ENCODE measurements at regions not wholly inside any gene's neighbourhood (a gene's known extent, or its start where the extent isn't known, plus 50 kb on each side); places are given as distances from the start of the nearest gene placed in this dataset.

DNA sequence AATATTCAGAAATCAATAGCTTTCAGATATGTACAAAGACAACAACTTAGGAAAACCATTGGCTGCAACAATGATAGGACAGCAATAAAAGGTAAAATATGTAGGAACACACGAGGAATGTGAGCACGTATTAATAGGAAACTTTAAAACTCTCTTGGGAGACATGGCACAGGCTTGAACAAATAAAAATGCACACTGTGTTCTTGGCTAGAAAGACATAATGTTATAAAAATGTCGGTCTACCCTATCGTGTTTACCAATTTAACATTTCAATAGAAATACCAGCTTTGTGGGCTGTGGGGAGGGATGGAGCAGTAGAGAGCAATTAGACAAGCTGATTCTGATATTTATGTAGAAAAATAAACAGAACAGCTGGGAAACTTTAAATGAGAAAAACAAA lies 69.0 kb upstream of the FAM9B start:
- no peak overlapping the region for H3K27ac Mint-ChIP-seq
- intact Hi-C loops (cut with micrococcal nuclease) = no loop called here
- H3K4me1 Mint-ChIP-seq = peaks cover 3% of the 10 kb centered on the region
- no peak overlapping the region for H3K4me3 Mint-ChIP-seq
- no peaks in the 10 kb centered on the region for H3K9me3 Mint-ChIP-seq
- POLR2A ChIA-PET = no interaction called here
- no peaks in the 10 kb centered on the region for H3K36me3 Mint-ChIP-seq (ENCODE audit: low read depth)
- H3K27me3 Mint-ChIP-seq = no peaks in the 10 kb centered on the region
- ATAC-seq (ENCODE audit: low read depth) (no peak), DNase-seq (no peak)
- CTCF ChIA-PET = no interaction called here
- TF ChIP-seq, protein P1, sequence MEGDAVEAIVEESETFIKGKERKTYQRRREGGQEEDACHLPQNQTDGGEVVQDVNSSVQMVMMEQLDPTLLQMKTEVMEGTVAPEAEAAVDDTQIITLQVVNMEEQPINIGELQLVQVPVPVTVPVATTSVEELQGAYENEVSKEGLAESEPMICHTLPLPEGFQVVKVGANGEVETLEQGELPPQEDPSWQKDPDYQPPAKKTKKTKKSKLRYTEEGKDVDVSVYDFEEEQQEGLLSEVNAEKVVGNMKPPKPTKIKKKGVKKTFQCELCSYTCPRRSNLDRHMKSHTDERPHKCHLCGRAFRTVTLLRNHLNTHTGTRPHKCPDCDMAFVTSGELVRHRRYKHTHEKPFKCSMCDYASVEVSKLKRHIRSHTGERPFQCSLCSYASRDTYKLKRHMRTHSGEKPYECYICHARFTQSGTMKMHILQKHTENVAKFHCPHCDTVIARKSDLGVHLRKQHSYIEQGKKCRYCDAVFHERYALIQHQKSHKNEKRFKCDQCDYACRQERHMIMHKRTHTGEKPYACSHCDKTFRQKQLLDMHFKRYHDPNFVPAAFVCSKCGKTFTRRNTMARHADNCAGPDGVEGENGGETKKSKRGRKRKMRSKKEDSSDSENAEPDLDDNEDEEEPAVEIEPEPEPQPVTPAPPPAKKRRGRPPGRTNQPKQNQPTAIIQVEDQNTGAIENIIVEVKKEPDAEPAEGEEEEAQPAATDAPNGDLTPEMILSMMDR (IDR thresholded peaks at IDR 0.05) = no peak

DNA sequence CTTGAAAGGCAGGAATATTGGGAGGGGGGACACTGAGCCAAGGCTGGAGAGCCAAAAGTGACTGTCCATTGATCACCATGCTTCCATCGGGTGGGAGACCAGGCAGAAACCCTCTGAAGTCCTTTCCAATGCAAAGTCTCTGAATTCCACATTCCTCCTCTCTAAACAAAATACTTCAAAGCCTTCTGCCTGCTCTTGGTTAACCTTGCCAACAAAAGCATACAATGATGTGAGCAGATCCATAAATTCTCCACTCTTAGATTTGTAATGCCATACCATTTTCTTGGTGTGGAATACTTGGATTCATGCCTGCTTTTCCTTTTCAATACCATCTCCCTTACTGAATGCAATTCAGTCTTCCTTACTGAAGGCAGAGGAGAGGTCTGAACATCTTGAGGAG lies 74.1 kb upstream of the FAM9B start:
- DNase-seq (no peak), ATAC-seq (ENCODE audit: low read depth) (no peak)
- Mint-ChIP-seq H3K27me3 (no peaks in the 10 kb centered on the region), H3K4me1 (peaks cover 3% of the 10 kb centered on the region), H3K27ac (no peak overlapping the region), H3K36me3 (ENCODE audit: low read depth) (no peaks in the 10 kb centered on the region), H3K9me3 (no peaks in the 10 kb centered on the region), H3K4me3 (no peak overlapping the region)
- TF ChIP-seq, protein P1 (IDR thresholded peaks at IDR 0.05) = no peak
- ChIA-PET CTCF (no interaction called here), POLR2A (no interaction called here)
- intact Hi-C loops (cut with micrococcal nuclease) = no loop called here

DNA sequence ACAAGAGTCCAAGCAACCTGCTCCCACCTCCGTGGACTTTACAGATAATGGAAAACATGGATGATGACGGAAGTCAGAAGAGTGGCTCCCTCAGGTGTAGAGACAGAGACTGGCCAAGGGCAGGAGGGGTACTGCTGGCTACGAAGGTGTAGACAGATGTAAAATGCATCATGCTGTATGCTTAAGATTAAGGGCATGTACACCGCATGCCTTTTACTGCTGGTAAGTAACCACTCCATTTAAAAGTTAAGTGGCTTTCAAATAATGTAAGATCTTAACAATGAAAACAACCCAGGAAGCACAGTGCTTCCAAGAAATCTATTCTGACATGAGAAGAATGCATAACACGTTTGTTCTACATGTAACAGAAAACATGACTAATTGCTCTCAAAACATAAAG lies 76.9 kb upstream of the FAM9B start:
- no peaks in the 10 kb centered on the region for H3K36me3 Mint-ChIP-seq (ENCODE audit: low read depth)
- TF ChIP-seq, protein P1 (IDR thresholded peaks at IDR 0.05) = no peak
- H3K27me3 Mint-ChIP-seq = no peaks in the 10 kb centered on the region
- ChIA-PET CTCF (no interaction called here), POLR2A (no interaction called here)
- H3K4me3 Mint-ChIP-seq = no peak overlapping the region
- ATAC-seq (ENCODE audit: low read depth) = no peak
- no peak for DNase-seq
- H3K9me3 Mint-ChIP-seq = no peaks in the 10 kb centered on the region
- H3K27ac Mint-ChIP-seq = no peak overlapping the region
- no peaks in the 10 kb centered on the region for H3K4me1 Mint-ChIP-seq
- intact Hi-C loops (cut with micrococcal nuclease) = no loop called here

DNA sequence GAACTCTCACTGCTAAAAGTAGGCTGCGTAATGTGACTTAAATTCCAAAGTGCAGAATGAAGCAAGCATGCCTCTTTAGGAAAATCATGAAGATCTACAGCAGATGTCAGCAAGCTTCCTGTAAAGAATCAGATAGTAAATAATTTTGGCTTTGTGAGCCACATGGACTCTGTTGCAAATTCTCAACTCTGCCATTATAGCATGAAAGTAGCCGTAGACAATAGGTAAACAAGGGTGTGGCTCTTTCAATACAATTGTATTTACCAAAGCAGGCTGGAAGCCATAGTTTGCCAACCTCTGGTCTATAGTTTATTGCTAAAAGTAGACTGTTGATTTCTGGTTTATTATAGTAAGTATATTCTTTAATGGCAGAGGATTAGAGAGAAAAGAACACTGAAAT lies 80.3 kb upstream of the FAM9B start:
- Mint-ChIP-seq H3K27me3 (peaks cover 2% of the 10 kb centered on the region), H3K36me3 (ENCODE audit: low read depth) (no peaks in the 10 kb centered on the region), H3K4me3 (no peak overlapping the region), H3K4me1 (no peaks in the 10 kb centered on the region), H3K9me3 (no peaks in the 10 kb centered on the region), H3K27ac (no peak overlapping the region)
- ATAC-seq (ENCODE audit: low read depth) (no peak), DNase-seq (no peak)
- intact Hi-C loops (cut with micrococcal nuclease) = no loop called here
- ChIA-PET CTCF (no interaction called here), POLR2A (no interaction called here)
- TF ChIP-seq, protein P1 (IDR thresholded peaks at IDR 0.05) = no peak

DNA sequence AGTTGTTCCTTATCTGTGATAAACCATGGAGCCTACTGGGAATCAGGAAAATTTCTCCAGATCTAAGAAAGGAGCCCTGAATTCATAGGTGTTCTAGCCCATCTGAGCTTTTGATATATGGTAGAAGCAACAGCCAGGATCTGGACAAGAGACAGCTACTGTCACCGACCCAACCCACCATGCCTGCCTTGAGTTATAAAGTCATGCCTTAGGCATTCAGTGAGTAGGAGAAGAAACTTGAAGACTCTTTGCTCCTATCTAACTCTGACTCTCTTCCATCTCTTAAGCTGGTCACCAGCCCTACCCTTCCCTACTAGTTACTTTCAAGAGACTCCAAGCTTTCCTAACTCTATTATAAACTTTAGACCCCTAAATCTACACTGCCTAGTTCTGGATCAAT lies 83.9 kb upstream of the FAM9B start:
- Mint-ChIP-seq H3K9me3 (peaks cover 2% of the 10 kb centered on the region), H3K4me3 (no peak overlapping the region), H3K36me3 (ENCODE audit: low read depth) (no peaks in the 10 kb centered on the region), H3K27me3 (peaks cover 2% of the 10 kb centered on the region), H3K27ac (no peak overlapping the region), H3K4me1 (no peaks in the 10 kb centered on the region)
- TF ChIP-seq, protein P1 (IDR thresholded peaks at IDR 0.05) = no peak
- ChIA-PET POLR2A (no interaction called here), CTCF (no interaction called here)
- DNase-seq (no peak), ATAC-seq (ENCODE audit: low read depth) (no peak)
- intact Hi-C loops (cut with micrococcal nuclease) = no loop called here

Measured in activated B cell treated with CpG ODN at 0.5 μM for 24 hours (primary cell).